H9 (cell line): ENCODE measurements at regions not wholly inside any gene's neighbourhood (a gene's known extent, or its start where the extent isn't known, plus 50 kb on each side); places are given as distances from the start of the nearest gene placed in this dataset.

ENCODE experiments used
- DNase-seq: peaks from one replicate; pipeline ENCODE4 v3.0.0-alpha.2; 2017
- H2AFZ ChIP-seq: one replicate; pipeline ENCODE4 v1.6.1; 2013; ENCODE audit warnings: mild to moderate bottlenecking, low read length, control low read depth, moderate library complexity
- H2AK5ac ChIP-seq: 2 replicates; pipeline ENCODE4 v1.6.1; 2013; ENCODE audit warnings: low read length, control low read depth, mixed read lengths; ENCODE audit not compliant: insufficient read length
- H2BK120ac ChIP-seq: one replicate; pipeline ENCODE4 v1.6.1; 2013; ENCODE audit warnings: low read depth, mild to moderate bottlenecking, low read length, control low read depth, inconsistent platforms; ENCODE audit not compliant: poor library complexity, severe bottlenecking
- H2BK12ac ChIP-seq: 2 replicates; pipeline ENCODE4 v1.6.1; 2013; ENCODE audit warnings: low read length, control low read depth, mixed read lengths, low read depth; ENCODE audit not compliant: insufficient read length
- H2BK15ac ChIP-seq: 2 replicates; pipeline ENCODE4 v1.6.1; 2013; ENCODE audit warnings: low read depth, low read length, control low read depth
- H2BK20ac ChIP-seq: one replicate; pipeline ENCODE4 v1.6.1; 2013; ENCODE audit warnings: low read depth, mild to moderate bottlenecking, low read length, control low read depth, inconsistent platforms; ENCODE audit not compliant: poor library complexity, severe bottlenecking
- H2BK5ac ChIP-seq: 2 replicates; pipeline ENCODE4 v1.6.1; 2013; ENCODE audit warnings: low read length, control low read depth, mixed read lengths; ENCODE audit not compliant: insufficient read length
- H3K14ac ChIP-seq: 2 replicates; pipeline ENCODE4 v1.6.1; 2013; ENCODE audit warnings: low read length, control low read depth; ENCODE audit not compliant: insufficient read depth
- H3K18ac ChIP-seq: 2 replicates; pipeline ENCODE4 v1.6.1; 2013; ENCODE audit warnings: low read depth, mild to moderate bottlenecking, mixed read lengths, low read length, control low read depth; ENCODE audit not compliant: insufficient read length
- H3K23ac ChIP-seq: 2 replicates; pipeline ENCODE4 v1.6.1; 2013; ENCODE audit warnings: low read length, control low read depth, mixed read lengths, low read depth; ENCODE audit not compliant: insufficient read length
- H3K23me2 ChIP-seq: 2 replicates; pipeline ENCODE4 v1.6.1; 2013; ENCODE audit warnings: low read depth, mild to moderate bottlenecking, mixed read lengths, low read length, control low read depth; ENCODE audit not compliant: insufficient read length, poor library complexity, severe bottlenecking
- H3K27ac ChIP-seq: 2 replicates; pipeline ENCODE4 v1.5.1; 2013; ENCODE audit warnings: low read length, control low read depth, mixed read lengths, low read depth; ENCODE audit not compliant: insufficient read length
- H3K27me3 ChIP-seq: 2 replicates; pipeline ENCODE4 v1.6.1; 2013; ENCODE audit warnings: low read length, control low read depth, inconsistent platforms; ENCODE audit not compliant: insufficient read depth
- H3K4ac ChIP-seq: 2 replicates; pipeline ENCODE4 v1.6.1; 2013; ENCODE audit warnings: low read depth, mild to moderate bottlenecking, control low read depth, inconsistent platforms, low read length, moderate library complexity
- H3K4me1 ChIP-seq: 2 replicates; pipeline ENCODE4 v1.6.1; 2013; ENCODE audit warnings: low read length, control low read depth, inconsistent platforms; ENCODE audit not compliant: insufficient read depth
- H3K4me2 ChIP-seq: 2 replicates; pipeline ENCODE4 v1.6.1; 2013; ENCODE audit warnings: low read length, control low read depth, mixed read lengths; ENCODE audit not compliant: insufficient read length, insufficient read depth
- H3K56ac ChIP-seq: 2 replicates; pipeline ENCODE4 v1.6.1; 2013; ENCODE audit warnings: low read depth, mild to moderate bottlenecking, mixed read lengths, low read length, control low read depth; ENCODE audit not compliant: insufficient read length
- H3K79me1 ChIP-seq: 2 replicates; pipeline ENCODE4 v1.6.1; 2013; ENCODE audit warnings: low read depth, mild to moderate bottlenecking, moderate library complexity, low read length, control low read depth, inconsistent platforms; ENCODE audit not compliant: insufficient read depth, poor library complexity, severe bottlenecking
- H3K79me2 ChIP-seq: 2 replicates; pipeline ENCODE4 v1.6.1; 2013; ENCODE audit warnings: low read length, control low read depth, inconsistent platforms; ENCODE audit not compliant: insufficient read depth
- H3K9ac ChIP-seq: 2 replicates; pipeline ENCODE4 v1.6.1; 2013; ENCODE audit warnings: low read length, control low read depth, mixed read lengths; ENCODE audit not compliant: insufficient read length; ENCODE audit errors: extremely low read depth
- H3K9me3 ChIP-seq: one replicate; pipeline ENCODE4 v1.6.1; 2013; ENCODE audit warnings: low read depth, low read length, inconsistent platforms; ENCODE audit not compliant: control insufficient read depth
- H3T11ph ChIP-seq: one replicate; pipeline ENCODE4 v1.6.1; 2013; ENCODE audit warnings: mild to moderate bottlenecking, low read length, control low read depth, inconsistent platforms
- H4K20me1 ChIP-seq: one replicate; pipeline ENCODE4 v1.6.1; 2013; ENCODE audit not compliant: control insufficient read depth, insufficient read length, insufficient read depth
- H4K5ac ChIP-seq: 2 replicates; pipeline ENCODE4 v1.6.1; 2013; ENCODE audit warnings: low read depth, mild to moderate bottlenecking, mixed read lengths, low read length, control low read depth; ENCODE audit not compliant: insufficient read length
- H4K8ac ChIP-seq: replicated peaks from 2 replicates; pipeline ENCODE4 v1.6.1; 2013; ENCODE audit warnings: low read length, control low read depth, mixed read lengths, low read depth; ENCODE audit not compliant: insufficient read length
- H4K91ac ChIP-seq: 2 replicates; pipeline ENCODE4 v1.6.1; 2013; ENCODE audit warnings: low read depth, mild to moderate bottlenecking, moderate library complexity, mixed read lengths, low read length, control low read depth; ENCODE audit not compliant: insufficient read length
- H3K27ac Mint-ChIP-seq, 3 experiments: 2 replicates in 2 of 3; 3 replicates in 1 of 3; pipeline ENCODE4 v1.8.0; 2020 to 2021; ENCODE audit warnings: mixed read lengths in 3 of 3, mild to moderate bottlenecking in 1 of 3, moderate library complexity in 1 of 3
- H3K27me3 Mint-ChIP-seq: 2 replicates; pipeline ENCODE4 v1.8.0; 2021; ENCODE audit warnings: low read depth, mild to moderate bottlenecking, moderate library complexity, mixed read lengths
- H3K36me3 Mint-ChIP-seq, 3 experiments: 2 replicates in 2 of 3; 3 replicates in 1 of 3; pipeline ENCODE4 v1.8.0; 2020 to 2021; ENCODE audit warnings: low read depth in 3 of 3, mixed read lengths in 3 of 3; ENCODE audit not compliant: insufficient read depth in 1 of 3
- H3K4me1 Mint-ChIP-seq, 2 experiments: 2 replicates each; pipeline ENCODE4 v1.8.0; 2020; ENCODE audit warnings: mixed read lengths in 2 of 2
- H3K4me3 Mint-ChIP-seq, 2 experiments: 2 replicates in 1 of 2; 3 replicates in 1 of 2; pipeline ENCODE4 v1.8.0; 2020 to 2021; ENCODE audit warnings: mild to moderate bottlenecking in 2 of 2, mixed read lengths in 2 of 2, moderate library complexity in 1 of 2
- H3K9me3 Mint-ChIP-seq, 2 experiments: 2 replicates in 1 of 2; 3 replicates in 1 of 2; pipeline ENCODE4 v1.8.0; 2020; ENCODE audit warnings: mild to moderate bottlenecking in 2 of 2, mixed read lengths in 2 of 2, moderate library complexity in 1 of 2
- WGBS: extraction: QIAGEN DNeasy Blood & Tissue Kit; methylation state at CpG from one replicate; pipeline ENCODE4 v1.1.7; 2013; ENCODE audit warnings: missing lambda C conversion rate, low lambda C conversion rate, mixed read lengths; ENCODE audit not compliant: insufficient read length; ENCODE audit errors: extremely low coverage; 5-methylcytosine and 5-hydroxymethylcytosine counted together
- TF ChIP-seq, protein P1 (sequence below): fragments of 200-600 bp; sonication (generic); conservative IDR thresholded peaks from 3 replicates; pipeline ENCODE4 v1.8.0; 2021; ENCODE audit warnings: antibody characterized with exemption, mild to moderate bottlenecking

DNA sequence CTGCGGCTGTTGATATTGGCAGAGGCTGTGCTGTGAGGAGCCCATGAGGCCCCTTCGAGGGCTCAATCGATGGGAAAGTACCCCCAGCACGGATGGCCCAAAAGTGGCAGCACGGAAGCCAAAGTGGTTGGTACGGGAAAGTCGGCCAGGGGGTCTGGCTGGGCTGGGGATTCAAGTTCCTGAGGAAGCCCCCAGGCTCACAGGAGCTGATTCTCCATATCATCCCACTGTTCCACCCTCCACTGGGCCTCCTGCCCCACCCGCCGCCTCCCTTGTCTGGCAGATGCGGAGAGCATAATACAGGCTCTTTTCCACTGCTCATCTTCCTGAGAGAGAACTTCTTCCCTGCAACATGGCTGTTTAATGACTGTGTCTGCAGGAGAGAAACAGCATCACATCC lies 217.8 kb upstream of the CST7 start:
- Histone ChIP-seq H3K27ac (no peak overlapping the region), H2BK12ac (no peak overlapping the region), H3K79me2 (no peaks in the 10 kb centered on the region), H3K4me2 (no peak overlapping the region), H3K9me3 (no peaks in the 10 kb centered on the region), H3K23me2 (no peaks in the 10 kb centered on the region), H4K20me1 (no peaks in the 10 kb centered on the region), H4K5ac (no peak overlapping the region), H3K4me1 (no peaks in the 10 kb centered on the region; the same call in 1 of the 2 replicates), H2BK5ac (no peak overlapping the region), H2AK5ac (no peak overlapping the region), H4K91ac (no peak overlapping the region), H3K79me1 (no peaks in the 10 kb centered on the region), H2BK120ac (no peak overlapping the region), H3T11ph (no peak overlapping the region), H3K18ac (no peak overlapping the region), H3K27me3 (no peaks in the 10 kb centered on the region), H2AFZ (no peak overlapping the region), H4K8ac (no peak overlapping the region), H3K14ac (no peak overlapping the region), H3K4ac (no peak overlapping the region), H3K9ac (no peak overlapping the region), H3K56ac (no peak overlapping the region), H3K23ac (no peak overlapping the region), H2BK20ac (no peak overlapping the region), H2BK15ac (no peak overlapping the region)
- TF ChIP-seq, protein P1, sequence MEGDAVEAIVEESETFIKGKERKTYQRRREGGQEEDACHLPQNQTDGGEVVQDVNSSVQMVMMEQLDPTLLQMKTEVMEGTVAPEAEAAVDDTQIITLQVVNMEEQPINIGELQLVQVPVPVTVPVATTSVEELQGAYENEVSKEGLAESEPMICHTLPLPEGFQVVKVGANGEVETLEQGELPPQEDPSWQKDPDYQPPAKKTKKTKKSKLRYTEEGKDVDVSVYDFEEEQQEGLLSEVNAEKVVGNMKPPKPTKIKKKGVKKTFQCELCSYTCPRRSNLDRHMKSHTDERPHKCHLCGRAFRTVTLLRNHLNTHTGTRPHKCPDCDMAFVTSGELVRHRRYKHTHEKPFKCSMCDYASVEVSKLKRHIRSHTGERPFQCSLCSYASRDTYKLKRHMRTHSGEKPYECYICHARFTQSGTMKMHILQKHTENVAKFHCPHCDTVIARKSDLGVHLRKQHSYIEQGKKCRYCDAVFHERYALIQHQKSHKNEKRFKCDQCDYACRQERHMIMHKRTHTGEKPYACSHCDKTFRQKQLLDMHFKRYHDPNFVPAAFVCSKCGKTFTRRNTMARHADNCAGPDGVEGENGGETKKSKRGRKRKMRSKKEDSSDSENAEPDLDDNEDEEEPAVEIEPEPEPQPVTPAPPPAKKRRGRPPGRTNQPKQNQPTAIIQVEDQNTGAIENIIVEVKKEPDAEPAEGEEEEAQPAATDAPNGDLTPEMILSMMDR, result no peak
- peaks cover 0 to 3% (median 0%) of the 10 kb centered on the region in 3 experiments; a peak in 1 of 7 replicates for H3K36me3 Mint-ChIP-seq
- no peak overlapping the region for H3K27ac Mint-ChIP-seq
- no CpG with 5 or more reads among the region's 10 CpGs for WGBS
- H3K4me3 Mint-ChIP-seq, result no peak overlapping the region
- H3K4me1 Mint-ChIP-seq, result peaks cover 20 to 23% of the 10 kb centered on the region in 2 experiments
- no peak for DNase-seq
- peaks cover 2% of the 10 kb centered on the region; the same call in 1 of the 2 replicates for H3K27me3 Mint-ChIP-seq
- no peaks in the 10 kb centered on the region; a peak in 2 of 5 replicates for H3K9me3 Mint-ChIP-seq
